Bronchial epithelial cell (primary cell): ENCODE measurements at regions not wholly inside any gene's neighbourhood (a gene's known extent, or its start where the extent isn't known, plus 50 kb on each side); places are given as distances from the start of the nearest gene placed in this dataset.
"Not testable (repeated sequence)": the region's sequence is repeated elsewhere in the genome, so short reads cannot be mapped to it uniquely, and the experiment has no call there.

Experiments
- DNase-seq: peaks from one replicate; pipeline ENCODE4 v3.0.0-alpha.2; 2010; ENCODE audit warnings: low read depth
- FAIRE-seq: peaks from 2 replicates; lab custom pipeline; 2011; peaks lifted over from hg19 to GRCh38; lab: Jason Lieb, UNC
- H3K27me3 ChIP-seq: 2 replicates; pipeline ENCODE4 v1.5.1; 2011; ENCODE audit warnings: low read length; ENCODE audit not compliant: control insufficient read depth, insufficient read depth
- H3K36me3 ChIP-seq: 2 replicates; pipeline ENCODE4 v1.5.1; 2011; ENCODE audit warnings: low read length; ENCODE audit not compliant: control insufficient read depth, insufficient read depth
- H3K4me3 ChIP-seq: 2 replicates; pipeline ENCODE4 v1.5.1; 2011; ENCODE audit warnings: mild to moderate bottlenecking, low read depth, low read length, control low read depth
- TF ChIP-seq, protein P1 (sequence below): IDR thresholded peaks from 2 replicates; pipeline ENCODE4 v1.5.1; 2011; ENCODE audit warnings: mild to moderate bottlenecking, moderate library complexity, low read length, control low read depth, inconsistent platforms; ENCODE audit not compliant: insufficient read depth, severe bottlenecking

GRCh38 chr4:62454535-62454934 lies 1254.4 kb downstream of the ADGRL3 start:
- Histone ChIP-seq H3K4me3 (no peak overlapping the region), H3K27me3 (no peaks in the 10 kb centered on the region), H3K36me3 (no peaks in the 10 kb centered on the region)
- FAIRE-seq (no peak), DNase-seq (no peak)
- TF ChIP-seq, protein P1, sequence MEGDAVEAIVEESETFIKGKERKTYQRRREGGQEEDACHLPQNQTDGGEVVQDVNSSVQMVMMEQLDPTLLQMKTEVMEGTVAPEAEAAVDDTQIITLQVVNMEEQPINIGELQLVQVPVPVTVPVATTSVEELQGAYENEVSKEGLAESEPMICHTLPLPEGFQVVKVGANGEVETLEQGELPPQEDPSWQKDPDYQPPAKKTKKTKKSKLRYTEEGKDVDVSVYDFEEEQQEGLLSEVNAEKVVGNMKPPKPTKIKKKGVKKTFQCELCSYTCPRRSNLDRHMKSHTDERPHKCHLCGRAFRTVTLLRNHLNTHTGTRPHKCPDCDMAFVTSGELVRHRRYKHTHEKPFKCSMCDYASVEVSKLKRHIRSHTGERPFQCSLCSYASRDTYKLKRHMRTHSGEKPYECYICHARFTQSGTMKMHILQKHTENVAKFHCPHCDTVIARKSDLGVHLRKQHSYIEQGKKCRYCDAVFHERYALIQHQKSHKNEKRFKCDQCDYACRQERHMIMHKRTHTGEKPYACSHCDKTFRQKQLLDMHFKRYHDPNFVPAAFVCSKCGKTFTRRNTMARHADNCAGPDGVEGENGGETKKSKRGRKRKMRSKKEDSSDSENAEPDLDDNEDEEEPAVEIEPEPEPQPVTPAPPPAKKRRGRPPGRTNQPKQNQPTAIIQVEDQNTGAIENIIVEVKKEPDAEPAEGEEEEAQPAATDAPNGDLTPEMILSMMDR, result no peak

GRCh38 chr4:62450740-62451139 lies 1250.6 kb downstream of the ADGRL3 start:
- no peaks in the 10 kb centered on the region for H3K27me3 ChIP-seq
- FAIRE-seq, result no peak
- TF ChIP-seq, protein P1, result no peak
- no peak for DNase-seq
- H3K36me3 ChIP-seq, result no peaks in the 10 kb centered on the region
- H3K4me3 ChIP-seq, result no peak overlapping the region

DNA sequence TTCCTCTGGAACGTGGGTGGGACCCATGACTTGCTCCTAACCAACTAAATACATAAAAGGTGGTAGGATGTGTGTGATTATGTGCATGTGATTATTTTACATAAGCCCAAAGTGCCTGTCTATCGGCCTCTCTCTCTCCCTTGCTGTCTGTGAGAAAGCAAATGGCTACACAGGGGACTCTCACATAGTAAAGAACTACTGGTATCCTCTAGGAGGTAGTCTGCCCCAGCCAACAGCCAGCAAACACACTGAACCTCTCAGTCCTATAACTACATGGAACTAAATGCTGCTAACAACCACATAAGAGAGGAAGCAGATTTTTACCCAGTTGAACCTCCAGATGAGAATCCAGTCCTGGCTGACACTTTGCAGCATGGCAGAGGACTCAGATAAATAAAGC lies 1249.4 kb downstream of the ADGRL3 start:
- DNase-seq (no peak), FAIRE-seq (no peak)
- no peaks in the 10 kb centered on the region for H3K27me3 ChIP-seq
- TF ChIP-seq, protein P1, result no peak
- H3K4me3 ChIP-seq, result no peak overlapping the region
- H3K36me3 ChIP-seq, result no peaks in the 10 kb centered on the region

DNA sequence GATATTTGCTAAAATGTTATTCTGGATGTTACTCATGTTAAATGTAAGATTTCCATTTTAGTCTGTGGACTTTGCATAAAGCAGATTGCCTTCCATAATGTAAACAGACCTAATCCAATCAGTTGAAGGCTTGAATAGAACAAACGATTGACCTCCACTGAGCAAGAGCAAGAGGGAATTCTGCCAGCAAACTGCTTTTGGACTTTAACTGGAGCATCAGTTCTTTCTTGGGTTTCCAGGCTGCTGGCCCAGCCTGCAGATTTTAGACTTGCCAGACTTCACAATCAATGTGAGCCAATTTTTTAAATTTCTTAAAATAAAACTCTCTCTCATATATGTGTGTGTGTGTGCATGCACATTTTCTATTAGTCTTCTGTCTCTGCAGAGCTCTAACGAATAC lies 1248.8 kb downstream of the ADGRL3 start:
- no peak for FAIRE-seq

DNA sequence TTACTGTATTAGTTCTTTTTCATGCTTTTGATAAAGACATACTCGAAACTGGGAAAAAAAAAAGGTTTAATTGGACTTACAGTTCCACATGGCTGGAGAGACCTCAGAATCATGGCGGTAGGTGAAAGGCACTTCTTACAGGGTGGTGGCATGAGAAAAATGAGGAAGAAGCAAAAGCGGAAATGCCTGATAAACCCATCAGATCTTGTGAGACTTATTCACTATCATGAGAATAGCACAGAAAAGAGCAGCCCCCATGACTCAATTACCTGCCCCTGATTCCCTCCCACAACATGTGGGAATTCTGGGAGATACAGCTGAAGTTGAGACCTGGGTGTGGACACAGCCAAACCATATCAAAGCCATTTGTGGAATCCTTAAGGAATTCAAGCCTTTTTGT lies 1238.9 kb downstream of the ADGRL3 start:
- Histone ChIP-seq H3K27me3 (no peaks in the 10 kb centered on the region), H3K4me3 (no peak overlapping the region), H3K36me3 (no peaks in the 10 kb centered on the region)
- FAIRE-seq, result no peak
- TF ChIP-seq, protein P1, result no peak
- no peak for DNase-seq

More for the DNA sequence above, 1248.8 kb downstream of the ADGRL3 start:
- H3K36me3 ChIP-seq, result no peaks in the 10 kb centered on the region
- TF ChIP-seq, protein P1, result no peak
- no peak for DNase-seq
- H3K4me3 ChIP-seq, result no peak overlapping the region
- no peaks in the 10 kb centered on the region for H3K27me3 ChIP-seq

DNA sequence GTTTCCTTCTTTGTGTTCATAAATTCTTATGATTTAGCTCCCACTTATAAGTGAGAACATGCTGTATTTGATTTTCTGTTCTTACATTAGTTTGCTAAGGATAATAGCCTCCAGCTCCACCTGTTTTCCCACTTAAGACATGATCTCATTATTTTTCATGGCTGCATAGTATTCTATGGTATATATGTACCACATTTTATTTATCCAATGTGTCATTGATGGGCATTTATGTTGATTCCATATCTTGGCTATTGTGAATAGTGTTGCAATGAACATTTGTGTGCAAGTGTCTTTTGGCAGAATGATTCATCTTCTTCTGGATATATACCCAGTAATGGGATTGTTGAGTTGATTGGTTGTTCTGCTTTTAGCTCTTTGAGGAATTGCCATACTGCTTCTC lies 1234.8 kb downstream of the ADGRL3 start:
- DNase-seq, result no peak
- no peaks in the 10 kb centered on the region for H3K27me3 ChIP-seq
- no peaks in the 10 kb centered on the region for H3K36me3 ChIP-seq
- FAIRE-seq, result no peak
- TF ChIP-seq, protein P1, result no peak
- H3K4me3 ChIP-seq, result no peak overlapping the region

- FAIRE-seq, H3K27me3 ChIP-seq, H3K4me3 ChIP-seq, H3K36me3 ChIP-seq: not testable (repeated sequence)
- peak; percentile 57 for DNase-seq
Measured at GRCh38 chr4:62431513-62432231, 1231.5 kb downstream of the ADGRL3 start.
